GM12878 (cell line): ENCODE measurements at regions not wholly inside any gene's neighbourhood (a gene's known extent, or its start where the extent isn't known, plus 50 kb on each side); places are given as distances from the start of the nearest gene placed in this dataset.

Experiments used
- BACH1 ChIP-seq: fragments of 450-650 bp; IDR thresholded peaks from 2 replicates; pipeline ENCODE4 v1.6.1; 2017; ENCODE audit warnings: mild to moderate bottlenecking, borderline replicate concordance
- BCL11A ChIP-seq: IDR thresholded peaks from 2 replicates; pipeline ENCODE4 v1.6.1; 2011; ENCODE audit warnings: low read depth, low read length
- CHD4 ChIP-seq: fragments of 200-600 bp; sonication (generic); IDR thresholded peaks from 2 replicates; pipeline ENCODE4 v1.6.1; 2016; ENCODE audit warnings: mild to moderate bottlenecking
- ETV6 ChIP-seq, 2 experiments: fragments of 450-650 bp in 1 of 2; IDR thresholded peaks in 1 of 2; conservative IDR thresholded peaks in 1 of 2; 2 replicates each; pipeline ENCODE4 v1.6.1; 2014; ENCODE audit warnings: antibody characterized with exemption in 1 of 2, borderline replicate concordance in 1 of 2, low read depth in 1 of 2, mild to moderate bottlenecking in 1 of 2, moderate library complexity in 1 of 2
- HDGF ChIP-seq: fragments of 450-650 bp; IDR thresholded peaks from 2 replicates; pipeline ENCODE4 v1.6.1; 2016; ENCODE audit warnings: antibody characterized with exemption
- PAX5 ChIP-seq: IDR thresholded peaks from 2 replicates; pipeline ENCODE4 v1.6.1; 2011; ENCODE audit warnings: low read depth, low read length, borderline replicate concordance
- PML ChIP-seq: IDR thresholded peaks from 2 replicates; pipeline ENCODE4 v1.6.1; 2012; ENCODE audit warnings: low read length, inconsistent platforms
- POLR2A ChIP-seq: IDR thresholded peaks from 2 replicates; pipeline ENCODE4 v1.6.1; 2011; ENCODE audit warnings: low read depth, mild to moderate bottlenecking, low read length
- RUNX3 ChIP-seq: IDR thresholded peaks from 2 replicates; pipeline ENCODE4 v1.6.1; 2012; ENCODE audit warnings: low read length, inconsistent platforms
- SIX5 ChIP-seq: IDR thresholded peaks from 2 replicates; pipeline ENCODE4 v1.6.1; 2011; ENCODE audit warnings: mild to moderate bottlenecking, low read depth, low read length, moderate library complexity; ENCODE audit not compliant: severe bottlenecking
- SRF ChIP-seq, 2 experiments: IDR thresholded peaks; 2 replicates each; pipeline ENCODE4 v1.6.1; 2011; ENCODE audit warnings: low read depth in 2 of 2, low read length in 2 of 2, mild to moderate bottlenecking in 1 of 2, moderate library complexity in 1 of 2
- SUPT20H ChIP-seq: IDR thresholded peaks from 2 replicates; pipeline ENCODE4 v1.6.1; 2011; ENCODE audit warnings: low read depth, mild to moderate bottlenecking, low read length, moderate library complexity, borderline replicate concordance; ENCODE audit not compliant: control insufficient read depth
- TARDBP ChIP-seq: IDR thresholded peaks from 2 replicates; pipeline ENCODE4 v1.6.1; 2016; ENCODE audit warnings: borderline replicate concordance
- TCF3 ChIP-seq: IDR thresholded peaks from 2 replicates; pipeline ENCODE4 v1.6.1; 2012; ENCODE audit warnings: low read depth, mild to moderate bottlenecking, low read length, borderline replicate concordance; ENCODE audit not compliant: insufficient read depth
- TF ChIP-seq, protein P1 (sequence below): fragments of 450-650 bp; conservative IDR thresholded peaks from 2 replicates; pipeline ENCODE4 v1.6.1; 2017; ENCODE audit warnings: mild to moderate bottlenecking, moderate library complexity
- TF ChIP-seq, protein P2 (sequence below): IDR thresholded peaks from 2 replicates; pipeline ENCODE4 v1.6.1; 2012; ENCODE audit warnings: low read depth, low read length, improper control_type of control experiment
- TF ChIP-seq, protein P3 (sequence below): fragments of 450-650 bp; IDR thresholded peaks from 2 replicates; pipeline ENCODE4 v1.6.1; 2017; ENCODE audit warnings: borderline replicate concordance
- TF ChIP-seq, protein P4 (sequence below): fragments of 450-650 bp; formaldehyde crosslinking; IDR thresholded peaks from 2 replicates; pipeline ENCODE4 v1.4.0; 2020; ENCODE audit warnings: mild to moderate bottlenecking, moderate library complexity
- TF ChIP-seq, protein P5 (sequence below): IDR thresholded peaks from 2 replicates; pipeline ENCODE4 v1.6.1; 2012; ENCODE audit warnings: low read length, inconsistent platforms
- TF ChIP-seq, protein P6 (sequence below): IDR thresholded peaks from 2 replicates; pipeline ENCODE4 v1.6.1; 2011; ENCODE audit warnings: borderline replicate concordance, low read depth, mild to moderate bottlenecking, moderate library complexity, mixed read lengths, low read length; ENCODE audit not compliant: insufficient read depth; ENCODE audit errors: extremely low read length

DNA sequence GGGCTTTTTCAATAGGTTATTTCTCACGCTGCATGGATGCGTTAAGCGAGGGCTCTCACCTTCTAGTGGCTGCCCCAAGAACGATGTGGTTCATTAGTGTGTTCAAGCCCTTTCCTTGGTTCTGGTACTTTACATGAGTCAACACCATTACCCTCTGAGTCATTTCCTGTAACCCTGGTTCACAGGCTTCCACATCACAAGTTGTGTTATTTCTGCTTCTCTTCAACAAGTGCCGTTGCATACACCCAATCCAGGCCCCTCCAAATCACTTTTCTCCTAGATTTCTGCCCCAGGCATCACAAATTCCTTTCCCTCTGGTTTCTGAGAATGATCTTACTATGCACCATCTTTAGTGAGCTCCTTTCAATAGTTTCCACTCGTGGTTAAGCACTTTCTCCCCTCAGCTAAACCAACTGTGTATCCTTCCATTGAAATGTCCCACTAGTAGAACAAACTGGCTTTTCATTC lies 69.5 kb upstream of the RAD23B start (continued):
- TF ChIP-seq, protein P1, sequence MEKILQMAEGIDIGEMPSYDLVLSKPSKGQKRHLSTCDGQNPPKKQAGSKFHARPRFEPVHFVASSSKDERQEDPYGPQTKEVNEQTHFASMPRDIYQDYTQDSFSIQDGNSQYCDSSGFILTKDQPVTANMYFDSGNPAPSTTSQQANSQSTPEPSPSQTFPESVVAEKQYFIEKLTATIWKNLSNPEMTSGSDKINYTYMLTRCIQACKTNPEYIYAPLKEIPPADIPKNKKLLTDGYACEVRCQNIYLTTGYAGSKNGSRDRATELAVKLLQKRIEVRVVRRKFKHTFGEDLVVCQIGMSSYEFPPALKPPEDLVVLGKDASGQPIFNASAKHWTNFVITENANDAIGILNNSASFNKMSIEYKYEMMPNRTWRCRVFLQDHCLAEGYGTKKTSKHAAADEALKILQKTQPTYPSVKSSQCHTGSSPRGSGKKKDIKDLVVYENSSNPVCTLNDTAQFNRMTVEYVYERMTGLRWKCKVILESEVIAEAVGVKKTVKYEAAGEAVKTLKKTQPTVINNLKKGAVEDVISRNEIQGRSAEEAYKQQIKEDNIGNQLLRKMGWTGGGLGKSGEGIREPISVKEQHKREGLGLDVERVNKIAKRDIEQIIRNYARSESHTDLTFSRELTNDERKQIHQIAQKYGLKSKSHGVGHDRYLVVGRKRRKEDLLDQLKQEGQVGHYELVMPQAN, result no peak
- peak; percentile 60; the same call in 1 of the 2 replicates for TF ChIP-seq PAX5
- peak in 1 of 2 experiments; percentile 46; a peak in 1 of 4 replicates for TF ChIP-seq ETV6 (conservative IDR thresholded peaks at IDR 0.05 in 1 of 2, IDR thresholded peaks at IDR 0.05 in 1 of 2; ENCODE audit: borderline replicate concordance in 1 of 2, low read depth in 1 of 2)
- TF ChIP-seq CHD4, result no peak
- TF ChIP-seq, protein P2, sequence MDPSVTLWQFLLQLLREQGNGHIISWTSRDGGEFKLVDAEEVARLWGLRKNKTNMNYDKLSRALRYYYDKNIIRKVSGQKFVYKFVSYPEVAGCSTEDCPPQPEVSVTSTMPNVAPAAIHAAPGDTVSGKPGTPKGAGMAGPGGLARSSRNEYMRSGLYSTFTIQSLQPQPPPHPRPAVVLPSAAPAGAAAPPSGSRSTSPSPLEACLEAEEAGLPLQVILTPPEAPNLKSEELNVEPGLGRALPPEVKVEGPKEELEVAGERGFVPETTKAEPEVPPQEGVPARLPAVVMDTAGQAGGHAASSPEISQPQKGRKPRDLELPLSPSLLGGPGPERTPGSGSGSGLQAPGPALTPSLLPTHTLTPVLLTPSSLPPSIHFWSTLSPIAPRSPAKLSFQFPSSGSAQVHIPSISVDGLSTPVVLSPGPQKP, result no peak
- TF ChIP-seq BCL11A, result peak; percentile 90
- TF ChIP-seq SRF (IDR thresholded peaks at IDR 0.05; ENCODE audit: low read depth in 2 of 2, low read length in 2 of 2), result no peak
- no peak; the same call in 1 of the 2 replicates for TF ChIP-seq HDGF
- no peak for TF ChIP-seq POLR2A
- TF ChIP-seq, protein P3, sequence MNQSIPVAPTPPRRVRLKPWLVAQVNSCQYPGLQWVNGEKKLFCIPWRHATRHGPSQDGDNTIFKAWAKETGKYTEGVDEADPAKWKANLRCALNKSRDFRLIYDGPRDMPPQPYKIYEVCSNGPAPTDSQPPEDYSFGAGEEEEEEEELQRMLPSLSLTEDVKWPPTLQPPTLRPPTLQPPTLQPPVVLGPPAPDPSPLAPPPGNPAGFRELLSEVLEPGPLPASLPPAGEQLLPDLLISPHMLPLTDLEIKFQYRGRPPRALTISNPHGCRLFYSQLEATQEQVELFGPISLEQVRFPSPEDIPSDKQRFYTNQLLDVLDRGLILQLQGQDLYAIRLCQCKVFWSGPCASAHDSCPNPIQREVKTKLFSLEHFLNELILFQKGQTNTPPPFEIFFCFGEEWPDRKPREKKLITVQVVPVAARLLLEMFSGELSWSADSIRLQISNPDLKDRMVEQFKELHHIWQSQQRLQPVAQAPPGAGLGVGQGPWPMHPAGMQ, result no peak
- TF ChIP-seq, protein P4, sequence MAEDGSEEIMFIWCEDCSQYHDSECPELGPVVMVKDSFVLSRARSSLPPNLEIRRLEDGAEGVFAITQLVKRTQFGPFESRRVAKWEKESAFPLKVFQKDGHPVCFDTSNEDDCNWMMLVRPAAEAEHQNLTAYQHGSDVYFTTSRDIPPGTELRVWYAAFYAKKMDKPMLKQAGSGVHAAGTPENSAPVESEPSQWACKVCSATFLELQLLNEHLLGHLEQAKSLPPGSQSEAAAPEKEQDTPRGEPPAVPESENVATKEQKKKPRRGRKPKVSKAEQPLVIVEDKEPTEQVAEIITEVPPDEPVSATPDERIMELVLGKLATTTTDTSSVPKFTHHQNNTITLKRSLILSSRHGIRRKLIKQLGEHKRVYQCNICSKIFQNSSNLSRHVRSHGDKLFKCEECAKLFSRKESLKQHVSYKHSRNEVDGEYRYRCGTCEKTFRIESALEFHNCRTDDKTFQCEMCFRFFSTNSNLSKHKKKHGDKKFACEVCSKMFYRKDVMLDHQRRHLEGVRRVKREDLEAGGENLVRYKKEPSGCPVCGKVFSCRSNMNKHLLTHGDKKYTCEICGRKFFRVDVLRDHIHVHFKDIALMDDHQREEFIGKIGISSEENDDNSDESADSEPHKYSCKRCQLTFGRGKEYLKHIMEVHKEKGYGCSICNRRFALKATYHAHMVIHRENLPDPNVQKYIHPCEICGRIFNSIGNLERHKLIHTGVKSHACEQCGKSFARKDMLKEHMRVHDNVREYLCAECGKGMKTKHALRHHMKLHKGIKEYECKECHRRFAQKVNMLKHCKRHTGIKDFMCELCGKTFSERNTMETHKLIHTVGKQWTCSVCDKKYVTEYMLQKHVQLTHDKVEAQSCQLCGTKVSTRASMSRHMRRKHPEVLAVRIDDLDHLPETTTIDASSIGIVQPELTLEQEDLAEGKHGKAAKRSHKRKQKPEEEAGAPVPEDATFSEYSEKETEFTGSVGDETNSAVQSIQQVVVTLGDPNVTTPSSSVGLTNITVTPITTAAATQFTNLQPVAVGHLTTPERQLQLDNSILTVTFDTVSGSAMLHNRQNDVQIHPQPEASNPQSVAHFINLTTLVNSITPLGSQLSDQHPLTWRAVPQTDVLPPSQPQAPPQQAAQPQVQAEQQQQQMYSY (CRISPR knock-in tag), result no peak
- no peak for TF ChIP-seq SUPT20H
- TF ChIP-seq SIX5, result no peak
- TF ChIP-seq TCF3, result no peak
- TF ChIP-seq PML, result no peak
- TF ChIP-seq TARDBP, result no peak
- peak; percentile 67; the same call in 1 of the 2 replicates for TF ChIP-seq BACH1
- TF ChIP-seq, protein P5, sequence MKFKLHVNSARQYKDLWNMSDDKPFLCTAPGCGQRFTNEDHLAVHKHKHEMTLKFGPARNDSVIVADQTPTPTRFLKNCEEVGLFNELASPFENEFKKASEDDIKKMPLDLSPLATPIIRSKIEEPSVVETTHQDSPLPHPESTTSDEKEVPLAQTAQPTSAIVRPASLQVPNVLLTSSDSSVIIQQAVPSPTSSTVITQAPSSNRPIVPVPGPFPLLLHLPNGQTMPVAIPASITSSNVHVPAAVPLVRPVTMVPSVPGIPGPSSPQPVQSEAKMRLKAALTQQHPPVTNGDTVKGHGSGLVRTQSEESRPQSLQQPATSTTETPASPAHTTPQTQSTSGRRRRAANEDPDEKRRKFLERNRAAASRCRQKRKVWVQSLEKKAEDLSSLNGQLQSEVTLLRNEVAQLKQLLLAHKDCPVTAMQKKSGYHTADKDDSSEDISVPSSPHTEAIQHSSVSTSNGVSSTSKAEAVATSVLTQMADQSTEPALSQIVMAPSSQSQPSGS, result peak; percentile 60
- peak; percentile 46; the same call in 1 of the 2 replicates for TF ChIP-seq RUNX3
- TF ChIP-seq, protein P6, sequence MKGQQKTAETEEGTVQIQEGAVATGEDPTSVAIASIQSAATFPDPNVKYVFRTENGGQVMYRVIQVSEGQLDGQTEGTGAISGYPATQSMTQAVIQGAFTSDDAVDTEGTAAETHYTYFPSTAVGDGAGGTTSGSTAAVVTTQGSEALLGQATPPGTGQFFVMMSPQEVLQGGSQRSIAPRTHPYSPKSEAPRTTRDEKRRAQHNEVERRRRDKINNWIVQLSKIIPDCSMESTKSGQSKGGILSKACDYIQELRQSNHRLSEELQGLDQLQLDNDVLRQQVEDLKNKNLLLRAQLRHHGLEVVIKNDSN, result no peak
